Stimulated activated CD4-positive, alpha-beta T cell treated with anti-CD3 and anti-CD28 coated beads, Interleukin-2, amount 100 ng/mL, for 24 hours (primary cell): ENCODE measurements at regions not wholly inside any gene's neighbourhood (a gene's known extent, or its start where the extent isn't known, plus 50 kb on each side); places are given as distances from the start of the nearest gene placed in this dataset.
"Not testable (repeated sequence)": the region's sequence is repeated elsewhere in the genome, so short reads cannot be mapped to it uniquely, and the experiment has no call there.

Experiments
- DNase-seq, 2 donors: peaks; one replicate each; pipeline ENCODE4 v3.0.0-alpha.2; 2020

GRCh38 chr21:14677639-14678179, 131.6 kb upstream of the SAMSN1 start:
- no peak for DNase-seq

- DNase-seq = no peak
Measured at GRCh38 chr21:14677013-14677412, 130.9 kb upstream of the SAMSN1 start.

GRCh38 chr21:14675774-14676530, 129.8 kb upstream of the SAMSN1 start:
- no peak for DNase-seq

- no peak for DNase-seq
Measured at GRCh38 chr21:14673649-14674048, 127.5 kb upstream of the SAMSN1 start.

GRCh38 chr21:14672466-14672865, 126.4 kb upstream of the SAMSN1 start:
- no peak for DNase-seq

GRCh38 chr21:14670409-14670808, 124.3 kb upstream of the SAMSN1 start:
- DNase-seq = no peak

GRCh38 chr21:14669092-14669491, 123.0 kb upstream of the SAMSN1 start:
- not testable (repeated sequence) for DNase-seq

- DNase-seq = no peak
Measured at GRCh38 chr21:14657241-14658008, 111.3 kb upstream of the SAMSN1 start.

GRCh38 chr21:14646893-14647292, 100.8 kb upstream of the SAMSN1 start:
- DNase-seq = no peak

- DNase-seq = no peak
Measured at GRCh38 chr21:14645702-14646101, 99.6 kb upstream of the SAMSN1 start.

- DNase-seq = no peak
Measured at GRCh38 chr21:14632359-14632758, 86.2 kb upstream of the SAMSN1 start.

- DNase-seq = no peak
Measured at GRCh38 chr21:14630556-14631069, 84.5 kb upstream of the SAMSN1 start.

- no peak for DNase-seq
Measured at GRCh38 chr21:14629461-14629860, 83.3 kb upstream of the SAMSN1 start.

GRCh38 chr21:14623079-14623478, 77.0 kb upstream of the SAMSN1 start:
- DNase-seq = not testable (repeated sequence)

GRCh38 chr21:14620152-14620551, 74.0 kb upstream of the SAMSN1 start:
- DNase-seq = no peak

- no peak for DNase-seq
Measured at GRCh38 chr21:14617871-14618270, 71.8 kb upstream of the SAMSN1 start.

- no peak for DNase-seq
Measured at GRCh38 chr21:14617040-14617393, 70.9 kb upstream of the SAMSN1 start.

GRCh38 chr21:14616380-14617039, 70.4 kb upstream of the SAMSN1 start:
- no peak for DNase-seq

- DNase-seq = no peak
Measured at GRCh38 chr21:14615359-14615974, 69.4 kb upstream of the SAMSN1 start.

- DNase-seq = no peak
Measured at GRCh38 chr21:14614287-14614686, 68.2 kb upstream of the SAMSN1 start.

- DNase-seq = no peak
Measured at GRCh38 chr21:14613486-14614224, 67.5 kb upstream of the SAMSN1 start.

GRCh38 chr21:14610119-14610518, 64.0 kb upstream of the SAMSN1 start:
- not testable (repeated sequence) for DNase-seq
